IMR-90 (cell line): ENCODE measurements at regions not wholly inside any gene's neighbourhood (a gene's known extent, or its start where the extent isn't known, plus 50 kb on each side); places are given as distances from the start of the nearest gene placed in this dataset.

Experiments
- BHLHE40 ChIP-seq: fragments of 150-350 bp; IDR thresholded peaks from 2 replicates; pipeline ENCODE4 v1.6.1; 2016; ENCODE audit warnings: mild to moderate bottlenecking, low read depth, low read length
- CTCF ChIP-seq: conservative IDR thresholded peaks from 2 replicates; pipeline ENCODE4 v1.5.1; 2012; ENCODE audit warnings: mild to moderate bottlenecking, low read depth, low read length, improper control_type of control experiment
- FOS ChIP-seq: fragments of 150-350 bp; IDR thresholded peaks from 2 replicates; pipeline ENCODE4 v1.6.1; 2016; ENCODE audit warnings: low read depth, low read length
- MAFK ChIP-seq: IDR thresholded peaks from 2 replicates; pipeline ENCODE4 v1.6.1; 2012; ENCODE audit warnings: low read depth, low read length, improper control_type of control experiment
- MXI1 ChIP-seq: IDR thresholded peaks from 2 replicates; pipeline ENCODE4 v1.6.1; 2012; ENCODE audit warnings: low read depth, mild to moderate bottlenecking, low read length, moderate library complexity, borderline replicate concordance
- NFE2L2 ChIP-seq: fragments of 150-350 bp; IDR thresholded peaks from 2 replicates; pipeline ENCODE4 v1.6.1; 2016; ENCODE audit warnings: low read depth, mild to moderate bottlenecking, low read length
- POLR2A ChIP-seq: IDR thresholded peaks from 2 replicates; pipeline ENCODE4 v1.6.1; 2012; ENCODE audit warnings: mild to moderate bottlenecking, low read depth, low read length
- RAD21 ChIP-seq: IDR thresholded peaks from 2 replicates; pipeline ENCODE4 v1.6.1; 2012; ENCODE audit warnings: low read length, improper control_type of control experiment
- RFX5 ChIP-seq: IDR thresholded peaks from 2 replicates; pipeline ENCODE4 v1.8.0; 2012; ENCODE audit warnings: low read depth, mild to moderate bottlenecking, low read length, moderate library complexity
- SMC3 ChIP-seq: fragments of 150-350 bp; IDR thresholded peaks from 2 replicates; pipeline ENCODE4 v1.6.1; 2016; ENCODE audit warnings: low read depth, mild to moderate bottlenecking, antibody characterized with exemption, low read length, moderate library complexity
- TF ChIP-seq, protein P1 (sequence below): fragments of 150-350 bp; IDR thresholded peaks from 2 replicates; pipeline ENCODE4 v1.6.1; 2017; ENCODE audit warnings: mild to moderate bottlenecking, antibody characterized with exemption, low read length, low read depth

- TF ChIP-seq POLR2A: no peak
- TF ChIP-seq CTCF: no peak
- TF ChIP-seq SMC3: no peak
- no peak for TF ChIP-seq RAD21
- TF ChIP-seq FOS: no peak
- TF ChIP-seq NFE2L2: no peak
- no peak for TF ChIP-seq MXI1
- no peak for TF ChIP-seq RFX5
- TF ChIP-seq, protein P1, sequence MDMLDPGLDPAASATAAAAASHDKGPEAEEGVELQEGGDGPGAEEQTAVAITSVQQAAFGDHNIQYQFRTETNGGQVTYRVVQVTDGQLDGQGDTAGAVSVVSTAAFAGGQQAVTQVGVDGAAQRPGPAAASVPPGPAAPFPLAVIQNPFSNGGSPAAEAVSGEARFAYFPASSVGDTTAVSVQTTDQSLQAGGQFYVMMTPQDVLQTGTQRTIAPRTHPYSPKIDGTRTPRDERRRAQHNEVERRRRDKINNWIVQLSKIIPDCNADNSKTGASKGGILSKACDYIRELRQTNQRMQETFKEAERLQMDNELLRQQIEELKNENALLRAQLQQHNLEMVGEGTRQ: no peak
- no peak for TF ChIP-seq BHLHE40
- no peak for TF ChIP-seq MAFK
Measured at GRCh38 chr18:78620326-78620725, 359.3 kb upstream of the SALL3 start.
